Endothelial cell of umbilical vein (primary cell): ENCODE measurements at regions not wholly inside any gene's neighbourhood (a gene's known extent, or its start where the extent isn't known, plus 50 kb on each side); places are given as distances from the start of the nearest gene placed in this dataset.

Experiments used
- EZH2 ChIP-seq: IDR thresholded peaks from 2 replicates; pipeline ENCODE4 v1.6.1; 2012; ENCODE audit warnings: borderline replicate concordance, low read depth, mild to moderate bottlenecking, moderate library complexity, low read length, inconsistent platforms; ENCODE audit not compliant: severe bottlenecking
- FOS ChIP-seq: IDR thresholded peaks from 2 replicates; pipeline ENCODE4 v1.6.1; 2011; ENCODE audit warnings: mild to moderate bottlenecking, low read length, moderate library complexity, borderline replicate concordance; ENCODE audit not compliant: insufficient read depth
- GATA2 ChIP-seq: IDR thresholded peaks from 2 replicates; pipeline ENCODE4 v1.7.0; 2011; ENCODE audit warnings: low read depth, mild to moderate bottlenecking, moderate library complexity, mixed read lengths, low read length; ENCODE audit not compliant: insufficient read length, insufficient read depth
- JUN ChIP-seq: IDR thresholded peaks from 2 replicates; pipeline ENCODE4 v1.6.1; 2011; ENCODE audit warnings: borderline replicate concordance, low read depth; ENCODE audit not compliant: insufficient read length, insufficient read depth
- MYC ChIP-seq: IDR thresholded peaks from one replicate; pipeline ENCODE4 v1.6.1; 2011; ENCODE audit warnings: mild to moderate bottlenecking, low read depth, low read length
- POLR2A ChIP-seq: IDR thresholded peaks from 2 replicates; pipeline ENCODE4 v1.6.1; 2012; ENCODE audit warnings: low read depth, mild to moderate bottlenecking, control low read depth, low read length
- POLR2AphosphoS5 ChIP-seq: IDR thresholded peaks from 2 replicates; pipeline ENCODE4 v1.6.1; 2012; ENCODE audit warnings: low read depth, mild to moderate bottlenecking, control low read depth, low read length, moderate library complexity; ENCODE audit not compliant: insufficient read depth
- TF ChIP-seq, protein P1 (sequence below), 2 donors: IDR thresholded peaks; 1 replicate in 1 of 2; 2 replicates in 1 of 2; pipeline ENCODE4 v1.5.1; 2011; ENCODE audit warnings: low read length in 2 of 2, mild to moderate bottlenecking in 2 of 2, moderate library complexity in 2 of 2, control low read depth in 1 of 2, inconsistent platforms in 1 of 2, low read depth in 1 of 2; ENCODE audit not compliant: insufficient read depth in 1 of 2; ENCODE audit errors: extremely low read depth in 1 of 2
- TF ChIP-seq, protein P2 (sequence below): IDR thresholded peaks from 2 replicates; pipeline ENCODE4 v1.6.1; 2011; ENCODE audit not compliant: insufficient read depth, insufficient read length

DNA sequence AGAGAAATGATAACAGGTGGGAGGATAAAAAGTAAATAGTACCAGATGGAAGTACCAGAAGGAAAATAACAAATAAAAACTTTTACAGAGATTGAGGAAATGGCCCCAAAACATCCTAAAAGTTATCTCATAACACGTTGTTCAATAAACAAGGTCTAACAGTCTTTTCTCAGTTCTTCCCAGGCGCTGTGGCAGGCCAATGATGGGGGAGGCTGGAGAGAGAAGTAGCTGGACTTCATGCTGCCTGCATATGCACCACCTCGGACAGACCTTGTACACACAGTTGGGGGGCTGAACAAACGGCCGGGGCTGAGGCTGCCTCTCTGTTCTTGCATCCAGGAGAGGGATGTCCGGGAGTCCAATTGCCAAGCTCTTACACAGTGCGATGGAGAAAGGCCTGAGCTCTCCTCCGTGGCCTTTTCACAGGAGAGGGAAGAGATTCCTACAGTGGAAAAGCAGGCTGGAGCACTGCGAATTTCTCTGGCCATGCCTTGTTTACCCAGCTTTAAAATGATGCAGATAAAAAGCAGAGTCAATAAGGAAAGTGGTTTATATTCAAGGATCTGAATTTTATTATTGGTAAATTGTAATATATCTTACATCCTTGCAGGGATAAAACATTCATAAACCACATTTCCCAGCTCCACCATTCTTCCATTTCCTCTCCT is 109.8 kb downstream of the PHLDA1 start:
- TF ChIP-seq, protein P1, sequence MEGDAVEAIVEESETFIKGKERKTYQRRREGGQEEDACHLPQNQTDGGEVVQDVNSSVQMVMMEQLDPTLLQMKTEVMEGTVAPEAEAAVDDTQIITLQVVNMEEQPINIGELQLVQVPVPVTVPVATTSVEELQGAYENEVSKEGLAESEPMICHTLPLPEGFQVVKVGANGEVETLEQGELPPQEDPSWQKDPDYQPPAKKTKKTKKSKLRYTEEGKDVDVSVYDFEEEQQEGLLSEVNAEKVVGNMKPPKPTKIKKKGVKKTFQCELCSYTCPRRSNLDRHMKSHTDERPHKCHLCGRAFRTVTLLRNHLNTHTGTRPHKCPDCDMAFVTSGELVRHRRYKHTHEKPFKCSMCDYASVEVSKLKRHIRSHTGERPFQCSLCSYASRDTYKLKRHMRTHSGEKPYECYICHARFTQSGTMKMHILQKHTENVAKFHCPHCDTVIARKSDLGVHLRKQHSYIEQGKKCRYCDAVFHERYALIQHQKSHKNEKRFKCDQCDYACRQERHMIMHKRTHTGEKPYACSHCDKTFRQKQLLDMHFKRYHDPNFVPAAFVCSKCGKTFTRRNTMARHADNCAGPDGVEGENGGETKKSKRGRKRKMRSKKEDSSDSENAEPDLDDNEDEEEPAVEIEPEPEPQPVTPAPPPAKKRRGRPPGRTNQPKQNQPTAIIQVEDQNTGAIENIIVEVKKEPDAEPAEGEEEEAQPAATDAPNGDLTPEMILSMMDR (IDR thresholded peaks at IDR 0.05; ENCODE audit: extremely low read depth in 1 of 2, insufficient read depth in 1 of 2, low read depth in 1 of 2, low read length in 2 of 2): no peak
- TF ChIP-seq POLR2A (no peak), POLR2AphosphoS5 (no peak), EZH2 (no peak), MYC (no peak), GATA2 (no peak), FOS (no peak), JUN (no peak)
- TF ChIP-seq, protein P2, sequence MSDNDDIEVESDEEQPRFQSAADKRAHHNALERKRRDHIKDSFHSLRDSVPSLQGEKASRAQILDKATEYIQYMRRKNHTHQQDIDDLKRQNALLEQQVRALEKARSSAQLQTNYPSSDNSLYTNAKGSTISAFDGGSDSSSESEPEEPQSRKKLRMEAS: no peak
